Skeletal muscle satellite cell (primary cell): ENCODE measurements at regions not wholly inside any gene's neighbourhood (a gene's known extent, or its start where the extent isn't known, plus 50 kb on each side); places are given as distances from the start of the nearest gene placed in this dataset.

Source experiments
- H3K27me3 ChIP-seq: 2 replicates; pipeline ENCODE4 v1.7.0; 2013; ENCODE audit warnings: low read length; ENCODE audit not compliant: control insufficient read depth, insufficient read depth
- H3K36me3 ChIP-seq: 2 replicates; pipeline ENCODE4 v1.7.0; 2013; ENCODE audit warnings: mild to moderate bottlenecking, control low read depth, low read length; ENCODE audit not compliant: insufficient read depth
- H3K4me1 ChIP-seq: 2 replicates; pipeline ENCODE4 v1.7.0; 2013; ENCODE audit warnings: low read length; ENCODE audit not compliant: control insufficient read depth, insufficient read depth
- H3K4me2 ChIP-seq: 2 replicates; pipeline ENCODE4 v1.7.0; 2013; ENCODE audit warnings: mild to moderate bottlenecking, low read length
- H3K4me3 ChIP-seq: 2 replicates; pipeline ENCODE4 v1.7.0; 2013; ENCODE audit warnings: low read length
- H3K9ac ChIP-seq: 2 replicates; pipeline ENCODE4 v1.7.0; 2013; ENCODE audit warnings: mild to moderate bottlenecking, low read depth, low read length, moderate library complexity
- H3K9me3 ChIP-seq: replicated peaks from 2 replicates; pipeline ENCODE4 v1.7.0; 2013; ENCODE audit warnings: mild to moderate bottlenecking, control low read depth, low read length

DNA sequence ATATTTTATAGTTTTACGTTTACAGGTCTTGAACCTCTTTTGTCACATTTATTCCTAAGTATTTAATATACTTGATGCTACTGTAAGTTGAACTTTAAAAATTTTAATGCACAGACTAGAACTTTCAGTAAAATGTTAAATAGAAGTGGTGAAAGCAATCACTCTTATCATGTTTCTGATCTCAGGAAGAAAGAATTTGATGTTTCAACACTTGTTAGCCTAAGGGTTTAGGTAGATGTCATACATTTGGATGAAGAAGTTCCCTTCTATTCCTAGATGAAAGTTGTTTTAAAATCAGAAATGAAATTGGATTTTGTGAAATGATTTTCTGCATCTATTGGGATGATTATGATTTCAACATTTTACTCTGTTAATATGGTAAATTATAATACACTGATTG lies 63.6 kb upstream of the TTLL7 start:
- H3K4me2 ChIP-seq: no peak overlapping the region
- H3K36me3 ChIP-seq: no peaks in the 10 kb centered on the region
- no peak overlapping the region for H3K9ac ChIP-seq
- H3K9me3 ChIP-seq: no peaks in the 10 kb centered on the region
- no peaks in the 10 kb centered on the region for H3K27me3 ChIP-seq
- H3K4me1 ChIP-seq: no peaks in the 10 kb centered on the region
- no peak overlapping the region for H3K4me3 ChIP-seq

DNA sequence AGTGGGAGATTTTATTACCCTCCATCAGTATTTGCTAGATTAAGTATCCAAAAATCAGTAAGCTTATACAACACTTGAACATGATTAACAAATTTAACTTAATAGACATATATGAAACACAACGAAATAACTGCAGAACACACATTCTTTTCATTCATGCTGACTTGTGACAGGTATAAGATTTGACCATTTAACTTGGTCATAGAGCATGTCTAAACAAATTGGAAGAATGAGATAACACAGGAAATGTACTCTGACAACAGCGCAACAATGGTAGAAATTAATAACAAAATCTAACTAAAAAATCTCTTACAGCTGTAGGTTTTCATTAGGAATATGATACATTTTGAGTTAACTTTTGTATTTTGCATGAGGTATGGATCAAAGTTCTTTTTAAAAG lies 62.4 kb upstream of the TTLL7 start:
- H3K9me3 ChIP-seq: no peaks in the 10 kb centered on the region
- H3K27me3 ChIP-seq: no peaks in the 10 kb centered on the region
- H3K36me3 ChIP-seq: no peaks in the 10 kb centered on the region
- no peak overlapping the region for H3K4me3 ChIP-seq
- no peak overlapping the region for H3K4me2 ChIP-seq
- H3K4me1 ChIP-seq: no peaks in the 10 kb centered on the region
- H3K9ac ChIP-seq: no peak overlapping the region

GRCh38 chr1:84060781-84061180 lies 61.8 kb upstream of the TTLL7 start:
- H3K9me3 ChIP-seq: no peaks in the 10 kb centered on the region
- no peaks in the 10 kb centered on the region for H3K36me3 ChIP-seq
- H3K4me1 ChIP-seq: no peaks in the 10 kb centered on the region
- H3K27me3 ChIP-seq: no peaks in the 10 kb centered on the region
- no peak overlapping the region for H3K4me2 ChIP-seq
- no peak overlapping the region for H3K4me3 ChIP-seq
- no peak overlapping the region for H3K9ac ChIP-seq

DNA sequence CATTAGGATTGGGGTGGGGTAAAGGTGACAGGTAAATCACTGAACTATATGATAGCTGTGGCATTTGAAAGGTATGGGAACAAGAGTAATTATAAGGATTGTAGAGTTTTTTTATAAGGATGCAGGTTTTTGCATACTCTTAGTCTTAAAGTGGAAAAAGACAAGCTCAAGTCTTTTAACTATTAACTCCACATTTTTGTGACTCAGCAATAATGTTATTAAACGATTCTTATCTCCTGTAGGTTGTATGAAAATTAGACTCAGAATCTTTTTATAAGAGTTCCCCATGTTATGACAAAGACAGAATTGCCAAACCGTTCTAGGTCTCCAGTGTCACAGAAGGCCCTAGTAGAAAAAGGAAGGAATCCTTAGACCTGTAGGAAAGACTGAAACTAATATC lies 49.9 kb upstream of the TTLL7 start:
- H3K9me3 ChIP-seq: no peaks in the 10 kb centered on the region
- H3K27me3 ChIP-seq: no peaks in the 10 kb centered on the region
- no peak overlapping the region for H3K4me2 ChIP-seq
- H3K4me3 ChIP-seq: no peak overlapping the region
- H3K36me3 ChIP-seq: no peaks in the 10 kb centered on the region
- no peaks in the 10 kb centered on the region for H3K4me1 ChIP-seq
- H3K9ac ChIP-seq: no peak overlapping the region
